GM03348 (cell line): ENCODE measurements at regions not wholly inside any gene's neighbourhood (a gene's known extent, or its start where the extent isn't known, plus 50 kb on each side); places are given as distances from the start of the nearest gene placed in this dataset.

Source experiments
- DNase-seq: peaks from one replicate; pipeline ENCODE4 v3.0.0; 2012; ENCODE audit warnings: low spot score

DNA sequence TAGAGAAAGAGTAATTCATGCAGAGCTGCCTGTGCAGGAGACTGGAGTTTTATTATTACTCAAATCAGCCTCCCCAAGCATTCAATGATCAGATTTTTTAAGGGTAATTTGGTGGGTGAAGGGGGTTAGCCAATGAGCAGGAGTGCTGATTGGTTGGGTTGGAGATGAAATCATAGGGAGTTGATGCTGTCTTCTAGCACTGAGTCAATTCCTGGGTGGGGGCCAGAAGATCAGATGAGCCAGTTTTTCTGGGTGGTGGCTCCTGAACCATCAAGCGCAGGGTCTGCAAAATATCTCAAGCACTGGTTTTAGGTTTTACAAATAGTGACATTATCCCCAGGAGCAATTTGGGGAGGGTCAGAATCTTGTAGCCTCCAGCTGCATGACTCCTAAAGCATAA, 312.8 kb upstream of the THSD7B start:
- DNase-seq: no peak

DNA sequence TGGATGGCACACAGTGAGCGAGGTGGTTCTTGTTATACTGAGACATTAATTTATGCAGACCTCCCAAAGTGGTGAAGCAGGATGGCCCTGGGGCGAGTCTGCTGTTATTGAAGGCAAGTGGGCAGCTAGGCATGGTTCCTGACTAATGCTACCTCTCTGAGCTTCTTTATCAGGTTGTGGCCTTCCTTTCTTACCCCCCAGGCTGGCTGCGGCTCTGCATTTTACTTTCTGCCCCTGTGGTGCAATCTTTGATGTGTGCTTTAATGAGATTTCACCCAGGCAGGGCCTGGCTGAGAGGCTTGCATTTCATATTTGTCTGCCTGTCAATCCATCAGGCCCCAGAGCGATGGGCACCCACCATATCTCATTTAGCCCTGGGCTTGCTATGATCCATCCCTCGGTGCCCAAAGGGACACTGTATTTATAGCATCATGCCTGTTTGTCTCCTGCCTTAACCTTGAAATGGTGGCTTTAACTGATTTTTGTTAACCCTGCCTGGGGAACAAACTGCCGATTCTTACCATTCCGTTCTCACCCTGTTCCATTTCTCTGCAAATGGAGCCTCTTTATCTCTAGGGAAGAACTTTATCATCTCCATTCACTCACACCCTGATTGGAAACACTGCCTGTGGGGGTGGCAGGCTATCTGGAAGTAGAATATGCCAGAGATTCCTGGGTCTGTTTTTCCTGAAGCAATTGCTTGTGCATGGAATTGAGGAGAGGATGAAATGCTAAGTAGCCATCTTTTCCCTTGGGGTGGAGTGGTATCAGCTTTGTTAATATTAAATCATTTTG, 316.2 kb upstream of the THSD7B start:
- DNase-seq: no peak

- no peak for DNase-seq
Observed at GRCh38 chr2:136448432-136448831, 316.9 kb upstream of the THSD7B start.

GRCh38 chr2:136444323-136444722, 321.0 kb upstream of the THSD7B start:
- no peak for DNase-seq

- DNase-seq: no peak
Observed at GRCh38 chr2:136443661-136444060, 321.7 kb upstream of the THSD7B start.

- no peak for DNase-seq
Observed at GRCh38 chr2:136441979-136442714, 323.2 kb upstream of the THSD7B start.

DNA sequence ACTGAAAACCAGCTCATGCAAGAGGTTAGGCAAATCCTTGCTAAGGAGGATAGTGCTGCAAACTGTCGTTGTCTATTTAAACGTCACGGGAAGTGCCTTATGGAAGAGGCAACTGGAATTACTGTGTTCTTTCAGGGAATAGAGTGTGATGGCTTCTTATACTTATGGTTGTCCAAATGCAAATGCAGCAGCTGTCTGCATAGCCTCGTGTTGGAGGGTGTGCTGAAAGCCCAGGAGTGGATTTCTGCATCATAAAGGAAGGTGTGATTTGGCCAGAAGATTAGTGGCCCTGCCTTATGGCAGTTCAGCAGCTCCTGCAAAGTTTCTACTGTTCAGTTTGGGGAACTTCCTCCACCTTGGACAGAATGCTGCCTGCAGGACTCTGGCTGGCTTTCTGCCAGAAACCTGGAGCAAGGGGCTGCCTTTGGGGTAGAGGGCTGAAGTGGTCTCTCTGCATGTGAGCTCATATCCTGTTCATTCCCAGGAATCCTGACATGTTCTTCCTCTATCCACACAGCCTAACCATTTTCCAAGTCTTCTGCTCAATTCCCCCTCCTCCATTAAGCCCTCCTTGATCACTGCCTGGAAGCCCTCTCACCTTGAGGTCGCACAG, 321.2 kb upstream of the CXCR4 start:
- DNase-seq: no peak

GRCh38 chr2:136437461-136437860, 319.5 kb upstream of the CXCR4 start:
- DNase-seq: no peak

DNA sequence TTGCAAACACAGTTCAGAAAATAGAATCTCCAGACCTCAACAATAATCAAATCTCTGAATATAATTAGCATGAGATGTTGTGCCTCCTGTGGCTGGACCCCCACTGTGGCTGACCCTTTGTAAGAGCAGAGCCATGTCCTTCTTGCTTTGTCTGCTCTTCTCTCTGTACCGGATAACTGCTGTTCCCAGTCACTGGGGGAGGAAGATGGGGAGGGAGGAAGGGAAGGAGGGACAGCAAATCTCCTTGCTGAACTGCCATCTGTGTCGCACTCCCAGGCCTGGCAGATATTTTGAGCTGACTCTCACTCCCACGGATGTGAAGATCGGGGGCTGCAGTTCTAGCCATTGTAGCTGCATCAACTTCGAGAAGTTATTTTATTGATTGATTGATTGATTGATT, 319.0 kb upstream of the CXCR4 start:
- no peak for DNase-seq

GRCh38 chr2:136434251-136434715, 316.3 kb upstream of the CXCR4 start:
- no peak for DNase-seq

DNA sequence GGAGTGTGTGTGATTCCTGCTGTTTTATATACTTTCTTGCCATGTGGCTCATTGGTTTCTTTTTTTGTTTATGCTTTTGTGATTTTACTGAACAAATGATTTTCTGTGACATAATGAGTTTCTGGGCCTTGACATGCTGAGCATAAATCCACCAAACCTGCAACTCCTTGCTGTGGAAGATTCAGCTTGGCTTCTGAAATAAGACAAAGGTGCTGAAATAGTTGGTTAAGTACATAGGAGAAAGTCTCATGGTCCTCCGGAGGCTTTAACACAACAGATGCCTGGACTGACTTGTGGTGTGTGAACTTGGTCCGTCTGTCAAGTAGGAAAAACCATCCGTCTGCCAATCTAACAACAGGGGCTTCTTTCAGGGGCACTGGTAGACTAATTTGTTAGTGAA, 315.3 kb upstream of the CXCR4 start:
- DNase-seq: no peak

DNA sequence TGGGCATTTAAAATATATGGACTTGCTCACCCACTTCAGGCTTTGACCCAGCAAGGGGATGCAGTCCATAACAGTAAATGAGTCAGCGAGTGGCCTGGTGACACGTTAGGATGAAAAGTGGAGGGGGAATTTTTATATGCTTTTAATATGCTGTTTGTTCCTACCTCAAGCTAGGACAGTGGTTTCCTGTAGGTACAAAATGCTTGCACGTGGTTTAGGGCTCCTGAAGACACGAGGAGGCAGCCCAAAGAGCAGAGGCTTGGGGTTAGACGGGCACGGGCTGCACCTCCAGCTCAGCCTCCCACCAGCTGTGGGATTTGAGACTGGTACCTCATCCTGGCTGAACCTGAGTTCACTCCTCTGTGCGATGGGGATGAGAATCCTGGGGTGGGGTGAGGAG, 306.2 kb upstream of the CXCR4 start:
- DNase-seq: no peak

- peak; percentile 87 for DNase-seq
Observed at GRCh38 chr2:136423516-136423996, 305.6 kb upstream of the CXCR4 start.

DNA sequence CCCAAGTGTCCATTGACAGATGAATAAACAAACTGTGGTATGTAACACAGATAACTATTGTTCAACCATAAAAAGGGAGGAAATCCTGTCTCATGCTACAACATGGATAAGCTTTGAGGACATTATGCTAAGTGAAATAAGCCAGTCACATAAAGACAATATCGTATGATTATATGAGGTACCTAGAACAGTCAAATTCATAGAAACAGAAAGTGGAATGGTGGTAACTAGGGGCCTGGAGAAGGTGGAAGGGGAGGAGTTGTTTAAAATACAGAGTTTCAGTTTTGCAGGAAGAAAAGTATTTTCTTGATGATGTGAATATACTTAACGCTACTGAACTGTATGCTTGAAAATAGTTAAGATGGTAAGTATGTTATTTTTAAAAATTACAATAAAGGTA, 304.6 kb upstream of the CXCR4 start:
- no peak for DNase-seq

DNA sequence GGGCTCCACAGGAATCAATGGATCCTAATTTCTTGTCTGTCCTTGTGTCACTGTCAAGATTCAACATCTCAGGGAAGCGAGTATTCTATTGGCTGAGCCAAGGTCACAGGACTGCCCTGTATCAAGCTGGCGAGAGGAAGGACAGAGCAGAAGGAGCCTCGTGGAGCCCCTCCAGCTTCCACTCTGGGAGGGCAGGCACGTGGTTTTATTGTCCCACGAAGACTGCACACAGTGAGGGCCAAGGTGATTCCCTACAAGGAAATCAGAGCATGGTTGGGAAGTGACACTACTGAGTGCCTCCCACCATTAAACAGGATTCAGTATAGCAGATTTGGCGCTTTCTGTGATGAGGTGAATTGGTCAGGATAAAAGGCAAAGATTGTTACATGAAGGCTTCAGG, 302.4 kb upstream of the CXCR4 start:
- no peak for DNase-seq

GRCh38 chr2:136411946-136412345, 294.0 kb upstream of the CXCR4 start:
- no peak for DNase-seq

DNA sequence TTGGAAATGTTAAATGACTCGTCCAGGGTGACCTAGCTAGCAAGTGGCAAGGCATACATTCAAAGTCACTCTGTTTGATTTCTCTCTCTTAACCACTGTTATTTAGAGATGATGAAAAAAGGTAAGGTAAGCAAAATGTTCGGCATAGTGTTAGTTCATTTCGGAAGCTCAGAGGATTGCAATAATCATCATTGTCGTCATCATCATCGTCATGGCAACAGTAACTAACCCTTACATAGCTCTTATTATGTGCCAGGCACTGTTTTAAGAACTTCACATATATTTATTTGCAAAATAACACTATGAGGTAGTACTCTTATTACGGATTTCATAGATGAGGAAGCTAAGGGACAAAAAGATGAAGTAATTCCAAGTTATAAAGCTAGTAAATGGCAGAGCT, 292.7 kb upstream of the CXCR4 start:
- no peak for DNase-seq

DNA sequence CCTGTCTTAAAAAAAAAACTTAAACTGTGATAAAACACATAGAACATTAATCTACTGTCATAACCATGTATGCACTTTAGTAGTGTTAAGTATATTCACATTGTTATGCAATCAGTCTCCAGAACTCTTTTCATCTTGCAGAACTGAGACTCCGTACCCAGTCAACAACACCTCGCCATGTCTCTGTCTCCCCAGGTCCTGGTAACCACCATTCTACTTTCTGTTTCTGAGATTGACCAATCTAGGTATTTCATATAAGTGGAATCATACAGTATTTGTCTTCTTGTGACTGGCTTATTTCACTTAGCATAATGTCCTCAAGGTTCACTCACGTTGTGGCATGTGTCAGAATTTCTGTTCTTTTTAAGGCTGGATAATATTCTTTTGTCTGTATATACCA, 290.8 kb upstream of the CXCR4 start:
- DNase-seq: no peak

DNA sequence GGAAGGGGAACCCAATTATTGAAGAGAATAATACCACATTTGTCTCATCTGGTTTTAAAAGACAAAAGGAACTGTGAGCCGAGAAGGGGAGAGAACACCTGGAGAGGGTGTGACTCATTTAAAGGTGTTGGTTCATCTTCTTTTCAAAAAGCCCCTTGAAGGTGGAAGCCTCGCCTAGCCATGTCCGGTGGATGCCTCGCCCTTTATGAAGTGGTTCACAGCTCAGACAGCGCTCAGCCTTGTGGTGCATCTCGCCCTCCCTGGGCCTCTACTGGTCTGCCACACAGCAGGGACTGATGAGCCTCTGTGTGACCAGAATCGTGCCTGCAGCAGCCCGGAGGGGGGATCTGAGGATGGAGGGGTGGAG, 290.0 kb upstream of the CXCR4 start:
- no peak for DNase-seq

- no peak for DNase-seq
Observed at GRCh38 chr2:136407117-136407951, 289.4 kb upstream of the CXCR4 start.

- no peak for DNase-seq
Observed at GRCh38 chr2:136404925-136405324, 287.0 kb upstream of the CXCR4 start.

- DNase-seq: no peak
Observed at GRCh38 chr2:136404176-136404575, 286.2 kb upstream of the CXCR4 start.
